Thoracic aorta (tissue), 2 donors: ENCODE measurements at regions not wholly inside any gene's neighbourhood (a gene's known extent, or its start where the extent isn't known, plus 50 kb on each side); places are given as distances from the start of the nearest gene placed in this dataset.

ENCODE experiments used
- ATAC-seq: fragments of 150-250 bp; one replicate; pipeline ENCODE4 v1.8.0; 2017; ENCODE audit warnings: low read depth; ENCODE audit not compliant: insufficient number of reproducible peaks, low FRiP score
- DNase-seq: peaks from one replicate; pipeline ENCODE4 v3.0.0-alpha.2; 2020; ENCODE audit warnings: low spot score
- H3K27ac ChIP-seq, 2 donors: fragments of 200-600 bp; sonication (generic); 1 replicate in 1 of 2; 2 replicates in 1 of 2; pipeline ENCODE4 v1.5.1; 2016; ENCODE audit warnings: mild to moderate bottlenecking in 2 of 2, moderate library complexity in 2 of 2
- H3K27me3 ChIP-seq: fragments of 200-600 bp; sonication (generic); replicated peaks from 2 replicates; pipeline ENCODE4 v1.6.0; 2016; ENCODE audit warnings: mild to moderate bottlenecking; ENCODE audit not compliant: insufficient read depth
- H3K36me3 ChIP-seq: fragments of 200-600 bp; sonication (generic); one replicate; pipeline ENCODE4 v1.5.1; 2016
- H3K4me1 ChIP-seq, 2 donors: fragments of 200-600 bp; sonication (generic); 1 replicate in 1 of 2; 2 replicates in 1 of 2; pipeline versions ENCODE4 v1.5.1 to v1.6.0; 2016; ENCODE audit warnings: low read depth in 2 of 2, mild to moderate bottlenecking in 1 of 2; ENCODE audit not compliant: control insufficient read depth in 1 of 2
- H3K4me3 ChIP-seq: fragments of 200-600 bp; sonication (generic); 2 replicates; pipeline ENCODE4 v1.5.1; 2016; ENCODE audit warnings: mild to moderate bottlenecking
- H3K9me3 ChIP-seq: fragments of 200-600 bp; sonication (generic); 2 replicates; pipeline ENCODE4 v1.5.1; 2016
- TF ChIP-seq, protein P1 (sequence below): fragments of 200-600 bp; sonication (generic); IDR thresholded peaks from one replicate; pipeline ENCODE4 v1.5.1; 2019; ENCODE audit warnings: antibody characterized with exemption

- Histone ChIP-seq H3K9me3 (no peaks in the 10 kb centered on the region), H3K4me3 (no peak overlapping the region), H3K36me3 (no peaks in the 10 kb centered on the region), H3K27me3 (no peaks in the 10 kb centered on the region), H3K4me1 (no peaks in the 10 kb centered on the region), H3K27ac (no peak overlapping the region)
- ATAC-seq, result no peak
- TF ChIP-seq, protein P1, sequence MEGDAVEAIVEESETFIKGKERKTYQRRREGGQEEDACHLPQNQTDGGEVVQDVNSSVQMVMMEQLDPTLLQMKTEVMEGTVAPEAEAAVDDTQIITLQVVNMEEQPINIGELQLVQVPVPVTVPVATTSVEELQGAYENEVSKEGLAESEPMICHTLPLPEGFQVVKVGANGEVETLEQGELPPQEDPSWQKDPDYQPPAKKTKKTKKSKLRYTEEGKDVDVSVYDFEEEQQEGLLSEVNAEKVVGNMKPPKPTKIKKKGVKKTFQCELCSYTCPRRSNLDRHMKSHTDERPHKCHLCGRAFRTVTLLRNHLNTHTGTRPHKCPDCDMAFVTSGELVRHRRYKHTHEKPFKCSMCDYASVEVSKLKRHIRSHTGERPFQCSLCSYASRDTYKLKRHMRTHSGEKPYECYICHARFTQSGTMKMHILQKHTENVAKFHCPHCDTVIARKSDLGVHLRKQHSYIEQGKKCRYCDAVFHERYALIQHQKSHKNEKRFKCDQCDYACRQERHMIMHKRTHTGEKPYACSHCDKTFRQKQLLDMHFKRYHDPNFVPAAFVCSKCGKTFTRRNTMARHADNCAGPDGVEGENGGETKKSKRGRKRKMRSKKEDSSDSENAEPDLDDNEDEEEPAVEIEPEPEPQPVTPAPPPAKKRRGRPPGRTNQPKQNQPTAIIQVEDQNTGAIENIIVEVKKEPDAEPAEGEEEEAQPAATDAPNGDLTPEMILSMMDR, result no peak
- DNase-seq, result no peak
Measured at GRCh38 chr6:104256646-104257045, 603.1 kb downstream of the HACE1 start.

- TF ChIP-seq, protein P1, result no peak
- no peaks in the 10 kb centered on the region for H3K9me3 ChIP-seq
- no peaks in the 10 kb centered on the region for H3K36me3 ChIP-seq
- DNase-seq, result no peak
- no peak for ATAC-seq
- no peak overlapping the region for H3K4me3 ChIP-seq
- no peaks in the 10 kb centered on the region for H3K4me1 ChIP-seq
- no peaks in the 10 kb centered on the region for H3K27me3 ChIP-seq
- no peak overlapping the region for H3K27ac ChIP-seq
Measured at GRCh38 chr6:104253236-104253635, 606.5 kb downstream of the HACE1 start.

- Histone ChIP-seq H3K27me3 (no peaks in the 10 kb centered on the region), H3K4me3 (no peak overlapping the region), H3K27ac (no peak overlapping the region), H3K4me1 (no peaks in the 10 kb centered on the region), H3K9me3 (no peaks in the 10 kb centered on the region), H3K36me3 (no peaks in the 10 kb centered on the region)
- TF ChIP-seq, protein P1, result no peak
- no peak for ATAC-seq
- no peak for DNase-seq
Measured at GRCh38 chr6:104252276-104252675, 607.4 kb downstream of the HACE1 start.

DNA sequence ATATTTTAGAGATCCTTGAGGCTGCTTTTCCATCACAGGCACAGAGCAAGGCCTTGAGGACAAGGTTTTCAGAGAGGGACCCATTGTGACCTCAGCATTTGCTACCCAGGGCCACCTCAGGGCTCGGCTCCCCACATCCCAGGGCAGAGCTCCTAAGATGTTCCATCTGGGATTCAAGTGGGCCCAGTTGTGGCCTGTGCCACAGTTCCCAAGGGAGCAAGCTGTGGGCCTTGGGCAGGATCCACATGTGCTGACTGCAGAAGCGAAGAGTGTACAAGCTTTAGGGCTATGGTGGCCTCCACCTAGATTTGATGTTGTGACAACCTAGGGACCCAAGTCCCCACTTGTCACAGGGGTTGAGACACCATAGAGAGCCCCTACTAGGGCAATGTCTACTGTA is 608.1 kb downstream of the HACE1 start:
- H3K9me3 ChIP-seq, result no peaks in the 10 kb centered on the region
- DNase-seq (no peak), ATAC-seq (no peak)
- no peaks in the 10 kb centered on the region for H3K36me3 ChIP-seq
- H3K4me1 ChIP-seq, result no peaks in the 10 kb centered on the region
- H3K27ac ChIP-seq, result no peak overlapping the region
- no peaks in the 10 kb centered on the region for H3K27me3 ChIP-seq
- TF ChIP-seq, protein P1, result no peak
- H3K4me3 ChIP-seq, result no peak overlapping the region

GRCh38 chr6:104240865-104241264 is 618.9 kb downstream of the HACE1 start:
- H3K36me3 ChIP-seq, result no peaks in the 10 kb centered on the region
- no peaks in the 10 kb centered on the region for H3K9me3 ChIP-seq
- peaks cover 0 to 7% of the 10 kb centered on the region in 2 donors for H3K4me1 ChIP-seq
- no peaks in the 10 kb centered on the region for H3K27me3 ChIP-seq
- TF ChIP-seq, protein P1, result no peak
- DNase-seq (no peak), ATAC-seq (no peak)
- H3K4me3 ChIP-seq, result no peak overlapping the region
- no peak overlapping the region for H3K27ac ChIP-seq
